SK-N-SH treated with all-trans-retinoic acid at 6 μM for 48 hours (cell line): ENCODE measurements at regions not wholly inside any gene's neighbourhood (a gene's known extent, or its start where the extent isn't known, plus 50 kb on each side); places are given as distances from the start of the nearest gene placed in this dataset.

Experiments
- ATAC-seq: fragments of 200-7000 bp; cut with Tn5 transposase; 3 replicates; pipeline ENCODE4 v1.9.1; 2020; ENCODE audit warnings: mild to moderate bottlenecking, moderate library complexity
- ARNTL ChIP-seq: fragments of 450-650 bp; formaldehyde crosslinking; IDR thresholded peaks from 2 replicates; pipeline ENCODE4 v1.5.0; 2020; ENCODE audit warnings: low read depth, mild to moderate bottlenecking, moderate library complexity, borderline replicate concordance
- BACH2 ChIP-seq: fragments of 250-450 bp; sonication (Bioruptor Pico); IDR thresholded peaks from 2 replicates; pipeline ENCODE4 v1.9.0; 2021; ENCODE audit warnings: mild to moderate bottlenecking, borderline replicate concordance
- CREB5 ChIP-seq: fragments of 250-450 bp; sonication (Bioruptor Pico); IDR thresholded peaks from 2 replicates; pipeline ENCODE4 v1.5.1; 2020; ENCODE audit warnings: low read depth, mild to moderate bottlenecking, moderate library complexity
- CSDC2 ChIP-seq: fragments of 250-450 bp; sonication (Bioruptor Pico); IDR thresholded peaks from 2 replicates; pipeline ENCODE4 v1.5.0; 2020; ENCODE audit warnings: mild to moderate bottlenecking, moderate library complexity
- CSRNP3 ChIP-seq: fragments of 250-450 bp; sonication (Bioruptor Pico); IDR thresholded peaks from 2 replicates; pipeline ENCODE4 v1.5.1; 2021; ENCODE audit warnings: mild to moderate bottlenecking, moderate library complexity
- ESRRG ChIP-seq: fragments of 250-450 bp; sonication (Bioruptor Pico); IDR thresholded peaks from 2 replicates; pipeline ENCODE4 v1.6.1; 2021; ENCODE audit warnings: mild to moderate bottlenecking
- GLIS3 ChIP-seq: fragments of 250-450 bp; sonication (Bioruptor Pico); IDR thresholded peaks from 2 replicates; pipeline ENCODE4 v1.5.0; 2020; ENCODE audit warnings: mild to moderate bottlenecking, moderate library complexity
- ISL1 ChIP-seq: fragments of 250-450 bp; sonication (Bioruptor Pico); IDR thresholded peaks from 2 replicates; pipeline ENCODE4 v2.1.2; 2022; ENCODE audit warnings: mild to moderate bottlenecking, moderate library complexity
- OSR1 ChIP-seq: fragments of 250-450 bp; sonication (Bioruptor Pico); IDR thresholded peaks from 2 replicates; pipeline ENCODE4 v1.8.0; 2022; ENCODE audit warnings: moderate library complexity, mild to moderate bottlenecking, inconsistent platforms
- PATZ1 ChIP-seq: fragments of 250-450 bp; sonication (Bioruptor Pico); IDR thresholded peaks from 2 replicates; pipeline ENCODE4 v1.8.0; 2020; ENCODE audit warnings: mild to moderate bottlenecking, moderate library complexity, borderline replicate concordance
- POU6F1 ChIP-seq: fragments of 250-450 bp; sonication (Bioruptor Pico); IDR thresholded peaks from 2 replicates; pipeline ENCODE4 v1.8.0; 2021; ENCODE audit warnings: low read depth, mild to moderate bottlenecking, moderate library complexity, borderline replicate concordance
- PPARA ChIP-seq: fragments of 250-450 bp; sonication (Bioruptor Pico); IDR thresholded peaks from 2 replicates; pipeline ENCODE4 v1.5.0; 2020; ENCODE audit warnings: mild to moderate bottlenecking, borderline replicate concordance
- RARB ChIP-seq: fragments of 250-450 bp; sonication (Bioruptor Pico); IDR thresholded peaks from 2 replicates; pipeline ENCODE4 v1.8.0; 2021; ENCODE audit warnings: mild to moderate bottlenecking, moderate library complexity
- SNAI2 ChIP-seq: fragments of 250-450 bp; sonication (Bioruptor Pico); IDR thresholded peaks from 2 replicates; pipeline ENCODE4 v1.5.0; 2020; ENCODE audit warnings: mild to moderate bottlenecking, moderate library complexity
- TCF4 ChIP-seq: fragments of 250-450 bp; sonication (Bioruptor Pico); IDR thresholded peaks from 2 replicates; pipeline ENCODE4 v1.8.0; 2021; ENCODE audit warnings: mild to moderate bottlenecking, moderate library complexity, borderline replicate concordance
- TOX ChIP-seq: fragments of 250-450 bp; sonication (Bioruptor Pico); IDR thresholded peaks from 2 replicates; pipeline ENCODE4 v1.8.0; 2021; ENCODE audit warnings: mild to moderate bottlenecking, moderate library complexity, borderline replicate concordance
- TSHZ2 ChIP-seq: fragments of 250-450 bp; sonication (Bioruptor Pico); IDR thresholded peaks from 2 replicates; pipeline ENCODE4 v1.5.0; 2020; ENCODE audit warnings: mild to moderate bottlenecking, moderate library complexity
- ZC3H10 ChIP-seq: fragments of 250-450 bp; sonication (Bioruptor Pico); IDR thresholded peaks from 2 replicates; pipeline ENCODE4 v1.5.1; 2021; ENCODE audit warnings: mild to moderate bottlenecking, moderate library complexity
- ZFP30 ChIP-seq: fragments of 450-650 bp; formaldehyde crosslinking; IDR thresholded peaks from 2 replicates; pipeline ENCODE4 v1.5.0; 2022; ENCODE audit warnings: mild to moderate bottlenecking, moderate library complexity
- ZNF565 ChIP-seq: fragments of 450-650 bp; formaldehyde crosslinking; conservative IDR thresholded peaks from 2 replicates; pipeline ENCODE4 v1.5.0; 2020; ENCODE audit warnings: low read depth, mild to moderate bottlenecking, moderate library complexity
- ZNF70 ChIP-seq: fragments of 450-650 bp; formaldehyde crosslinking; IDR thresholded peaks from 2 replicates; pipeline ENCODE4 v1.5.0; 2020; ENCODE audit warnings: mild to moderate bottlenecking, moderate library complexity
- ZNF8 ChIP-seq: fragments of 450-650 bp; formaldehyde crosslinking; IDR thresholded peaks from 2 replicates; pipeline ENCODE4 v1.5.0; 2020; ENCODE audit warnings: mild to moderate bottlenecking, moderate library complexity

- no peak for ATAC-seq
- TF ChIP-seq CSDC2 (no peak), TCF4 (CRISPR knock-in tag) (no peak), ZNF8 (CRISPR knock-in tag) (no peak), BACH2 (no peak), TSHZ2 (CRISPR knock-in tag) (no peak), PPARA (CRISPR knock-in tag) (no peak), ZC3H10 (no peak), CSRNP3 (CRISPR knock-in tag) (no peak), ARNTL (no peak), RARB (CRISPR knock-in tag) (no peak), POU6F1 (no peak), ZNF565 (no peak), OSR1 (CRISPR knock-in tag) (no peak), ISL1 (CRISPR knock-in tag) (no peak), ZNF70 (CRISPR knock-in tag) (no peak), ESRRG (CRISPR knock-in tag) (no peak), TOX (no peak), GLIS3 (no peak)
- TF ChIP-seq, all 23 proteins: peak for 0
Measured at GRCh38 chr6:165959627-165960026, 208.0 kb downstream of the TBXT start.

- ATAC-seq, result no peak
- no peak for TF ChIP-seq ARNTL
- no peak for TF ChIP-seq CREB5 (CRISPR knock-in tag)
- no peak for TF ChIP-seq ZNF8 (CRISPR knock-in tag)
- TF ChIP-seq ZC3H10, result no peak
- no peak for TF ChIP-seq GLIS3
- TF ChIP-seq SNAI2 (CRISPR knock-in tag), result no peak
- TF ChIP-seq OSR1 (CRISPR knock-in tag), result no peak
- TF ChIP-seq ISL1 (CRISPR knock-in tag), result no peak
- TF ChIP-seq BACH2, result no peak
- TF ChIP-seq TSHZ2 (CRISPR knock-in tag), result no peak
- no peak for TF ChIP-seq ZNF70 (CRISPR knock-in tag)
- no peak for TF ChIP-seq ESRRG (CRISPR knock-in tag)
- no peak for TF ChIP-seq ZNF565
- TF ChIP-seq POU6F1, result no peak
- no peak for TF ChIP-seq TOX
- no peak for TF ChIP-seq PPARA (CRISPR knock-in tag)
- TF ChIP-seq TCF4 (CRISPR knock-in tag), result no peak
- no peak for TF ChIP-seq ZFP30 (CRISPR knock-in tag)
- no peak for TF ChIP-seq PATZ1 (CRISPR knock-in tag)
- no peak for TF ChIP-seq CSDC2
Measured at GRCh38 chr6:165956874-165957273, 210.8 kb downstream of the TBXT start.
